CD1c-positive myeloid dendritic cell (primary cell): ENCODE measurements at regions not wholly inside any gene's neighbourhood (a gene's known extent, or its start where the extent isn't known, plus 50 kb on each side); places are given as distances from the start of the nearest gene placed in this dataset.

Experiments
- DNase-seq: peaks from one replicate; pipeline ENCODE4 v3.0.0-alpha.2; 2016; ENCODE audit errors: extremely low spot score

GRCh38 chr12:124726596-124727263 is 136.9 kb downstream of the SCARB1 start:
- DNase-seq: peak; percentile 35

- DNase-seq: no peak
Measured at GRCh38 chr12:124725597-124726237, 137.9 kb downstream of the SCARB1 start.

- no peak for DNase-seq
Measured at GRCh38 chr12:124725099-124725498, 138.6 kb downstream of the SCARB1 start.

GRCh38 chr12:124722878-124723277 is 140.8 kb downstream of the SCARB1 start:
- no peak for DNase-seq

GRCh38 chr12:124721501-124722162 is 142.0 kb downstream of the SCARB1 start:
- no peak for DNase-seq

- peak; percentile 81 for DNase-seq
Measured at GRCh38 chr12:124720681-124721500, 142.8 kb downstream of the SCARB1 start.

GRCh38 chr12:124720004-124720680 is 143.5 kb downstream of the SCARB1 start:
- DNase-seq: peak; percentile 69

- no peak for DNase-seq
Measured at GRCh38 chr12:124719231-124719630, 144.4 kb downstream of the SCARB1 start.

- DNase-seq: no peak
Measured at GRCh38 chr12:124718458-124718857, 145.2 kb downstream of the SCARB1 start.

GRCh38 chr12:124718036-124718435 is 145.6 kb downstream of the SCARB1 start:
- DNase-seq: no peak

- no peak for DNase-seq
Measured at GRCh38 chr12:124717318-124717717, 146.3 kb downstream of the SCARB1 start.

- peak; percentile 22 for DNase-seq
Measured at GRCh38 chr12:124716208-124717130, 147.2 kb downstream of the SCARB1 start.

GRCh38 chr12:124715121-124715990 is 147.9 kb upstream of the NCOR2 start:
- peak; percentile 48 for DNase-seq

- DNase-seq: peak; percentile 95
Measured at GRCh38 chr12:124713436-124714082, 146.1 kb upstream of the NCOR2 start.

- peak; percentile 93 for DNase-seq
Measured at GRCh38 chr12:124713041-124713435, 145.6 kb upstream of the NCOR2 start.

- DNase-seq: no peak
Measured at GRCh38 chr12:124711344-124711743, 143.9 kb upstream of the NCOR2 start.

- DNase-seq: no peak
Measured at GRCh38 chr12:124709722-124710687, 142.6 kb upstream of the NCOR2 start.

- DNase-seq: peak; percentile 34
Measured at GRCh38 chr12:124707316-124707715, 139.9 kb upstream of the NCOR2 start.
